Retinal pigment epithelial cell (primary cell): ENCODE measurements at regions not wholly inside any gene's neighbourhood (a gene's known extent, or its start where the extent isn't known, plus 50 kb on each side); places are given as distances from the start of the nearest gene placed in this dataset.
"Not testable (repeated sequence)": the region's sequence is repeated elsewhere in the genome, so short reads cannot be mapped to it uniquely, and the experiment has no call there.

Source experiments
- DNase-seq: peaks from one replicate; pipeline ENCODE4 v3.0.0-alpha.2; 2010; ENCODE audit warnings: low read depth
- H3K4me3 ChIP-seq: 2 replicates; pipeline ENCODE4 v1.5.1; 2011; ENCODE audit warnings: mild to moderate bottlenecking, low read length, control low read depth, moderate library complexity
- CTCF ChIP-seq: conservative IDR thresholded peaks from 2 replicates; pipeline ENCODE4 v1.5.1; 2011; ENCODE audit warnings: low read depth, low read length, control low read depth, inconsistent platforms

GRCh38 chrX:109890910-109891502, 111.9 kb upstream of the TMEM164 start:
- no peak overlapping the region for H3K4me3 ChIP-seq
- no peak for DNase-seq
- TF ChIP-seq CTCF = peak; percentile 93

- not testable (repeated sequence) for H3K4me3 ChIP-seq
Measured at GRCh38 chrX:109896024-109896423, 106.9 kb upstream of the TMEM164 start.

GRCh38 chrX:109902665-109903064, 100.2 kb upstream of the TMEM164 start:
- TF ChIP-seq CTCF = no peak
- no peak overlapping the region for H3K4me3 ChIP-seq
- no peak for DNase-seq

More at GRCh38 chrX:109896024-109896423, 106.9 kb upstream of the TMEM164 start:
- not testable (repeated sequence) for DNase-seq

- H3K4me3 ChIP-seq = no peak overlapping the region
- peak; percentile 64 for TF ChIP-seq CTCF
- no peak for DNase-seq
Measured at GRCh38 chrX:109911046-109911445, 91.9 kb upstream of the TMEM164 start.

GRCh38 chrX:109912993-109913392, 89.9 kb upstream of the TMEM164 start:
- H3K4me3 ChIP-seq, DNase-seq: not testable (repeated sequence)

- TF ChIP-seq CTCF = no peak
- H3K4me3 ChIP-seq = no peak overlapping the region
- DNase-seq = no peak
Measured at GRCh38 chrX:109914114-109914849, 88.6 kb upstream of the TMEM164 start.

GRCh38 chrX:109918753-109919152, 84.2 kb upstream of the TMEM164 start:
- DNase-seq = no peak
- no peak overlapping the region for H3K4me3 ChIP-seq
- TF ChIP-seq CTCF = no peak

GRCh38 chrX:109920325-109920724, 82.6 kb upstream of the TMEM164 start:
- no peak overlapping the region for H3K4me3 ChIP-seq
- DNase-seq = no peak
- TF ChIP-seq CTCF = no peak
